CD4-positive, alpha-beta T cell treated with Interleukin-21 for 1 hour (primary cell): ENCODE measurements at regions not wholly inside any gene's neighbourhood (a gene's known extent, or its start where the extent isn't known, plus 50 kb on each side); places are given as distances from the start of the nearest gene placed in this dataset.

Source experiments
- DNase-seq: peaks from one replicate; pipeline ENCODE4 v3.0.0-alpha.2; 2020

DNA sequence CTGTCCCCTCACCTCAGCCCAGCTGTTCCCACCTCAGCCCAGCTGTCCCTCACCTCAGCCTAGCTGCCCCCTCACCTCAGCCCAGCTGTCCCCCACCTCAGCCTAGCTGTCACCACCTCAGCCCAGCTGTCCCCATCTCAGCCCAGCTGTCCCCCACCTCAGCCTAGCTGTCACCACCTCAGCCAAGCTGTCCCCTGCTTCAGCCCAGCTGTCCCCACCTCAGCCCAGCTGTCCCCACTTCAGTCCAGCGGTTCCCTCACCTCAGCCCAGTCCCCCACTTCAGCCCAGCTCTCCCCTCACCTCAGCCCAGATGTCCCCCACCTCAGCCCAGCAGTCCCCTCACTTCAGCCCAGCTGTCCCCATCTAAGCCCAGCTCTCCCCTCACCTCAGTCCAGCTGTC is 88.4 kb upstream of the CSF3R start:
- DNase-seq: no peak

GRCh38 chr1:36570478-36571060 is 87.9 kb upstream of the CSF3R start:
- DNase-seq: no peak

GRCh38 chr1:36570006-36570405 is 87.3 kb upstream of the CSF3R start:
- no peak for DNase-seq

- DNase-seq: no peak
These were observed 85.1 kb upstream of the CSF3R start for GRCh38 chr1:36567601-36568341.

- no peak for DNase-seq
These were observed 83.1 kb upstream of the CSF3R start for GRCh38 chr1:36565576-36566501.

GRCh38 chr1:36562181-36562685 is 79.5 kb upstream of the CSF3R start:
- DNase-seq: no peak

DNA sequence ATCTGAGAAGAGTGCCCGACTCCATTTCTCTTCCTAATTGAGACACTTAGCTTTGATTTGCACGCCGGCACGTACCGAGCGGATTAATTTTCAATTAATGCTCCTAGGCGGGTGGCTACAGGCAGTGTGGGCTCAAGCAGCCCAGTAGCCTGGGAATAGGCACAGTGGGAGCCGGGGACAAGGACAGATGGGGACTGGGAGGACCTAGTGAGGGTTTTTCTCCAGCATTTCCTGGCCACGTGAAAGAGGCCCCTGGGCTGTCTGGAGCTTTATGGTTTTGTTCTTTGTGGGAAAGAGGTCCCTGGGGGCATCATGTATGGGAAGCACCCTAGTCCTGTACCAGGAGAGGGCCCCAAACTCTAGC is 78.6 kb upstream of the CSF3R start:
- DNase-seq: no peak

- no peak for DNase-seq
These were observed 78.1 kb upstream of the CSF3R start for GRCh38 chr1:36560621-36561360.

DNA sequence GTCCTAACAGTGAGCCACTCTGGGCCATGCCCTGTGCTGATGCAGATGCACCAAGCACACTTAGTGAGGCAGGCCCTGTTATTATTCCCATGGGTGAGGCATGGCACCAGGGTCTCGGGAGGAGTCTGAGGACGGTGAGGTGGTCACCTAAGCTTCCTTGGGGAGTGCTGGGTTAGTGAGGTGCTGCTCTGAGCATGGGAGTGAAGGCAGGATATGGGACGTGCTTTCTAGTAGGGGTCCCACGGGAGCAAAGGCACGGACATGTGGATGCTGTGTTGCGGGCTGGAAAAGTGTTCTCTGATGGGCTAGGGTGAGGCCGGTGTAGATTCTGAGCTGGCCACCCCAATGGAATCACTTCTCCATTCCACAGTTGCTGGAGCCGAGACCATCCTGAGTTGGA is 77.5 kb upstream of the CSF3R start:
- DNase-seq: no peak

GRCh38 chr1:36559061-36559460 is 76.3 kb upstream of the CSF3R start:
- DNase-seq: no peak

GRCh38 chr1:36557041-36558000 is 74.6 kb upstream of the CSF3R start:
- no peak for DNase-seq

- DNase-seq: no peak
These were observed 72.3 kb upstream of the CSF3R start for GRCh38 chr1:36555041-36555440.

GRCh38 chr1:36554323-36554628 is 71.6 kb upstream of the CSF3R start:
- DNase-seq: no peak

DNA sequence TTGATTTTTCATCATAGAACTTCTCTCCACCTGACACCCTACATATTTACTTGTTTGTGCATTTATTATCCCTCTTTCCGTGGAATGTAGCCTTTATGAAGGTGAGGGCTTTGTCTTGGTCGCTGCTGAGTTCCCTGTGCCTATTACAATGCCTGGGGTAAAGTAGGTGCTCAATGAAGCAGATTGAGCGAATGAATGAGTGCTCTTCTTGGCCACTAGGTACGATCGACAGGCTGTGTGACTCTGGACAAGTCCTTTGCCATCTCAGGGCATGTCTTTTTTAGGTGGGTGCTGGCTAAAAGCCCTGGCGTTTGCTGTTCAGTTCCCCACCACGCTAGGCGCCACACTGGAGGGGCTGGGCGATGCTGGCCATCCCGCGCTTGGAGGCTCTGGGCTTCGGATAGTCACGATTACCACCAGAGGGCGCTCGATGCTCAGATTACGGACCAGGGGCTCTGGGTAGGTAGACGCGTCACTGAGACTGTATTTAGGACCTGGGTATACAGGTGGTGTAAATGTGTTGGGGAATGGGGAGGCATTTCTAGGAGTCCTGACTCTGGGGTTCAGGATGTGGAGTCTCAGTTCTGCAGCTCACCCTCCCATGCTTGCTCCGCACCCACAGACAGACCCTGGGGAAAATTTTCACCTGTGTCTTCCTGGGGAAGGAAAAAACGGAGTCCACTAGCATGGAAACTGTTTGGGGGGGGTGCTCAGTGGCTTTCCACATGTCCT is 71.0 kb upstream of the CSF3R start:
- DNase-seq: peak; percentile 58

DNA sequence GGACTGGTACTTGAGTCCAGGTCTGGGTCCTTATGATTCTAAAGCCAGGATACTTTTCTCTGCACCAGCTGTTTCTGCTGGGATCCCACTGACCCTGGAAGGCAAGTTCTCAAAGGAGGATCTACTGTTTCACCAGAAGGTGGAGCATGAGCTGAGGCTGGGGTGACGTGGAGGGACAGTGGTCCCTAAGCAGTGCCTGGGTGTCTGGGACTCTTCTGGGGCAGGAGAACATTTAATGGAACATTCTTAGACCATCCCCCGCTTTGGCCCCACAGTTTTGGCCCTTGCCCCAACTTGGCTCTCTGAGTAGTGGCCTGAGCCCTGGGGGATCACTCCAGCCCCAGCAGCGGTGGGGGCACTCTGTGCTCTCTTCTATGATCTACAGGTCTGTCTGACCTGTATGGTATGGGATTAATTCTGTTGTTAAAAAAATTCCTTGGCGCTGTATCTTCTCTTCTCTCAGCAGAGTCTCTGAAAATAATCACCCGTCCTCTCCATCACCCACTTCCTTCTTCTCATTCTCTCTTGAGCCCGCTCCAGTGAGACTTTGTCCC is 60.3 kb upstream of the CSF3R start:
- DNase-seq: no peak

GRCh38 chr1:36542024-36542961 is 59.6 kb upstream of the CSF3R start:
- no peak for DNase-seq

DNA sequence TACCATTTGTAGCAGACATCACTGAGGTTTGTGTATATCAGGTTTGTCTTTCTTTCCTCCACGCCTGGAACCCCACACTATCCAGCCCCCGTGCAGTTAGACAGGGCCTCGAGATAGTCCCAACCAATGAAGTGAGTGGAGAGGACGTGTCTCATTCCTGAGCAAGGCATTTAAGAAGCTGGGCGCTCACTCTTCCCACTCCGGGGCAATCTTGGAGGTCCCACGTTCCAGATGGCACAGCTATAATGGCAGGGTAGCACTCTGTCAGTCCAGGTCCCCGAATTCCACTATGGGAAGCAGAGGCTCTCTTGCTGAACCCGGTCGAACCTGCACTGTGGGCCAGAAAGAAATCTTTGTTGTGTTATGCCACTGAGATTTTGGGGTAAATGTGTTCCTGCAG is 57.3 kb upstream of the CSF3R start:
- DNase-seq: no peak

DNA sequence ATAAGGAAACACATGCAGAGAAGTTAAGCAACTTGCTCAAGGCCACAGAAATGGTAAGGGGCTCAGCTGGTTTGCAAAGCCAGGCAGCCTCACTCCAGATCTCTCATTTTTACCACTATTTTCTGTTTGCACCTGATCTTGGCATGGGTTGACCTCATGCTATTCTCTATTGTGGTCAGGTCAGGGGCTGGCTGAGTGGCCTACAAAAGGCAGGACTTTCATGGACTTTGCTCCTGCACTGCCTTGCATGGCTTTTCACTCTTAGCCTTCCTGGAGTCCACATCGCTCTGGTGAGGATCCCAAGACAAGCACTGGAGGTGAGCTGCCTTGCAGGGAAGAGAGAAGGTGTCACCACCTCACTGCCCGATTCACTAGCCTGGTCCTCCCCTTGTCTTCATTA is 56.8 kb upstream of the CSF3R start:
- no peak for DNase-seq

GRCh38 chr1:36537991-36538390 is 55.3 kb upstream of the CSF3R start:
- DNase-seq: no peak
